ENCODE measurements at regions not wholly inside any gene's neighbourhood (a gene's known extent, or its start where the extent isn't known, plus 50 kb on each side); places are given as distances from the start of the nearest gene placed in this dataset.

DNA sequence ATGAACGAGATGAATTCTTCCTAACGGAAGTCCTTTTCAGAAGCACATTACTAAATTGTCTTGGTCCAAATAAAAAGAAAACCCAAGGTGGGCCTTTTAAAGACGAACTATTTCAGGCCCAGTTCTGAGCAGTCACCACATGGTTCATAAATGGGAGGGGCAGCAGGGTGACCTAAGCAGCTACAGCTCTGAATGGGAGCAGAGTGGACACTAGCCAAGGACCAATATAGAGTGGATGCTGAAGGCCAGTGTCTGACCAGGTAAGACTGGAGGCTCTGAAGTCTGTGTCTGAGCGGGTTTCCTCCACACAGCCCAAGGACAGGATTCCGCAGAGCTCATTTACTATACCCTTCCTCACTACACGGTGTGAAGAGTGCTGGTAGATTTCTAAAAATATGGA, 159.1 kb downstream of the TMEM26 start:
- TF ChIP-seq, protein P1, sequence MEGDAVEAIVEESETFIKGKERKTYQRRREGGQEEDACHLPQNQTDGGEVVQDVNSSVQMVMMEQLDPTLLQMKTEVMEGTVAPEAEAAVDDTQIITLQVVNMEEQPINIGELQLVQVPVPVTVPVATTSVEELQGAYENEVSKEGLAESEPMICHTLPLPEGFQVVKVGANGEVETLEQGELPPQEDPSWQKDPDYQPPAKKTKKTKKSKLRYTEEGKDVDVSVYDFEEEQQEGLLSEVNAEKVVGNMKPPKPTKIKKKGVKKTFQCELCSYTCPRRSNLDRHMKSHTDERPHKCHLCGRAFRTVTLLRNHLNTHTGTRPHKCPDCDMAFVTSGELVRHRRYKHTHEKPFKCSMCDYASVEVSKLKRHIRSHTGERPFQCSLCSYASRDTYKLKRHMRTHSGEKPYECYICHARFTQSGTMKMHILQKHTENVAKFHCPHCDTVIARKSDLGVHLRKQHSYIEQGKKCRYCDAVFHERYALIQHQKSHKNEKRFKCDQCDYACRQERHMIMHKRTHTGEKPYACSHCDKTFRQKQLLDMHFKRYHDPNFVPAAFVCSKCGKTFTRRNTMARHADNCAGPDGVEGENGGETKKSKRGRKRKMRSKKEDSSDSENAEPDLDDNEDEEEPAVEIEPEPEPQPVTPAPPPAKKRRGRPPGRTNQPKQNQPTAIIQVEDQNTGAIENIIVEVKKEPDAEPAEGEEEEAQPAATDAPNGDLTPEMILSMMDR (IDR thresholded peaks at IDR 0.05): no peak
- TF ChIP-seq POLR2A (IDR thresholded peaks at IDR 0.05): no peak

Data from Peyer's patch (tissue), 4 donors.